IMR-90 (cell line): ENCODE measurements at regions not wholly inside any gene's neighbourhood (a gene's known extent, or its start where the extent isn't known, plus 50 kb on each side); places are given as distances from the start of the nearest gene placed in this dataset.
"Not testable (repeated sequence)": the region's sequence is repeated elsewhere in the genome, so short reads cannot be mapped to it uniquely, and the experiment has no call there.

ENCODE experiments used
- CEBPB ChIP-seq: IDR thresholded peaks from 2 replicates; pipeline ENCODE4 v1.6.1; 2012; ENCODE audit warnings: low read depth, low read length, improper control_type of control experiment
- CTCF ChIP-seq: conservative IDR thresholded peaks from 2 replicates; pipeline ENCODE4 v1.5.1; 2012; ENCODE audit warnings: mild to moderate bottlenecking, low read depth, low read length, improper control_type of control experiment
- MAFK ChIP-seq: IDR thresholded peaks from 2 replicates; pipeline ENCODE4 v1.6.1; 2012; ENCODE audit warnings: low read depth, low read length, improper control_type of control experiment
- NFE2L2 ChIP-seq: fragments of 150-350 bp; IDR thresholded peaks from 2 replicates; pipeline ENCODE4 v1.6.1; 2016; ENCODE audit warnings: low read depth, mild to moderate bottlenecking, low read length
- POLR2A ChIP-seq: IDR thresholded peaks from 2 replicates; pipeline ENCODE4 v1.6.1; 2012; ENCODE audit warnings: mild to moderate bottlenecking, low read depth, low read length

GRCh38 chr5:116769953-116770352, 195.3 kb upstream of the SEMA6A start:
- TF ChIP-seq POLR2A, CTCF, MAFK, CEBPB, NFE2L2: not testable (repeated sequence)
